DOHH2 (cell line): ENCODE measurements at regions not wholly inside any gene's neighbourhood (a gene's known extent, or its start where the extent isn't known, plus 50 kb on each side); places are given as distances from the start of the nearest gene placed in this dataset.
"Not testable (repeated sequence)": the region's sequence is repeated elsewhere in the genome, so short reads cannot be mapped to it uniquely, and the experiment has no call there.

ENCODE experiments used
- H3F3A ChIP-seq: fragments of 200-600 bp; sonication (generic), shearing (Covaris generic); 2 replicates; pipeline ENCODE4 v1.6.0; 2016; ENCODE audit warnings: antibody characterized with exemption, mild to moderate bottlenecking; ENCODE audit not compliant: control insufficient read depth, insufficient read depth
- H3K27ac ChIP-seq: fragments of 200-600 bp; sonication (generic); 2 replicates; pipeline ENCODE4 v1.5.1; 2014; ENCODE audit warnings: low read depth, mild to moderate bottlenecking, low read length, moderate library complexity
- H3K27me3 ChIP-seq: fragments of 200-600 bp; sonication (generic); 2 replicates; pipeline ENCODE4 v1.6.1; 2014; ENCODE audit warnings: mild to moderate bottlenecking, low read length, mixed read lengths; ENCODE audit not compliant: control insufficient read depth
- H3K36me3 ChIP-seq: fragments of 200-600 bp; sonication (generic); 2 replicates; pipeline ENCODE4 v1.6.1; 2014; ENCODE audit warnings: mild to moderate bottlenecking, low read length, moderate library complexity, mixed read lengths; ENCODE audit not compliant: control insufficient read depth
- H3K4me1 ChIP-seq: fragments of 200-600 bp; sonication (generic); 2 replicates; pipeline ENCODE4 v1.6.1; 2014; ENCODE audit warnings: mild to moderate bottlenecking, low read length, mixed read lengths; ENCODE audit not compliant: control insufficient read depth
- H3K4me2 ChIP-seq: fragments of 200-600 bp; sonication (generic); 2 replicates; pipeline ENCODE4 v1.6.0; 2014; ENCODE audit warnings: mild to moderate bottlenecking, low read length, moderate library complexity
- H3K4me3 ChIP-seq: fragments of 200-600 bp; sonication (generic); 2 replicates; pipeline ENCODE4 v1.5.1; 2014; ENCODE audit warnings: mild to moderate bottlenecking, low read length, mixed read lengths
- H3K79me2 ChIP-seq: fragments of 200-600 bp; sonication (generic); 2 replicates; pipeline ENCODE4 v1.6.1; 2014; ENCODE audit warnings: mild to moderate bottlenecking, low read length, mixed read lengths; ENCODE audit not compliant: control insufficient read depth
- H3K9me2 ChIP-seq: fragments of 200-600 bp; sonication (generic); replicated peaks from 2 replicates; pipeline ENCODE4 v1.6.1; 2014; ENCODE audit warnings: mild to moderate bottlenecking, low read length, mixed read lengths; ENCODE audit not compliant: control insufficient read depth
- H3K9me3 ChIP-seq: fragments of 200-600 bp; sonication (generic); 2 replicates; pipeline ENCODE4 v1.6.1; 2014; ENCODE audit warnings: antibody characterized with exemption, low read length, mixed read lengths; ENCODE audit not compliant: control insufficient read depth, insufficient read depth
- H4K20me1 ChIP-seq: fragments of 200-600 bp; sonication (generic); 2 replicates; pipeline ENCODE4 v1.6.0; 2014; ENCODE audit warnings: low read depth, mild to moderate bottlenecking, antibody characterized with exemption, low read length, moderate library complexity; ENCODE audit not compliant: control insufficient read depth, insufficient read depth
- EZH2phosphoT487 ChIP-seq: fragments of 200-600 bp; sonication (generic); IDR thresholded peaks from 2 replicates; pipeline ENCODE4 v1.6.1; 2017; ENCODE audit warnings: borderline replicate concordance, mild to moderate bottlenecking, antibody characterized with exemption, low read length, moderate library complexity, mixed read lengths
- TF ChIP-seq, protein P1 (sequence below): fragments of 200-600 bp; sonication (generic); IDR thresholded peaks from one replicate; pipeline ENCODE4 v1.5.1; 2014; ENCODE audit warnings: antibody characterized with exemption, mild to moderate bottlenecking, low read depth, low read length; ENCODE audit not compliant: poor library complexity, severe bottlenecking

DNA sequence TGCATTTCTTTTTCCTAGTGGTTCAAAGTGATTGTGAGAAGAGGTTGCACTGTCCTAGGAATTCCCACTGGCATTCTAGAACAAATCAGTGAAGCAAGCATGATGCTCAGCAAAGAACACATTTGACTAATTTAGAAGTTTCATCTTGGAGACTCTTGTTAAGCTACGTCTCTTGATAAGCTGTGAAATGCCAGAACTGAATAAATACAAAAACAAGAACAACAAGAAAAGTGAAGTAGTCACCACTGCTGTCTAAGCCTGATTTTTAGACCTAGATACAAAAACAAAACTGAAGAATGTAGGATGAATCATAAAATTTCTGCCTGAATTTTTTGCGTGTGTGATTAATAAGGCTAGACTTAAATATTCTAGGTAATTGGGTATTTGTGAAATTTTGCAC, 1162.4 kb downstream of the TUSC7 start:
- Histone ChIP-seq H3K27ac (no peak overlapping the region), H3K9me2 (no peaks in the 10 kb centered on the region), H3K79me2 (no peaks in the 10 kb centered on the region), H3K4me2 (no peak overlapping the region), H3K4me3 (no peak overlapping the region), H3K36me3 (no peaks in the 10 kb centered on the region), H4K20me1 (no peaks in the 10 kb centered on the region), H3F3A (no peaks in the 10 kb centered on the region), H3K9me3 (no peaks in the 10 kb centered on the region), H3K27me3 (no peaks in the 10 kb centered on the region), H3K4me1 (no peaks in the 10 kb centered on the region)
- TF ChIP-seq, protein P1, sequence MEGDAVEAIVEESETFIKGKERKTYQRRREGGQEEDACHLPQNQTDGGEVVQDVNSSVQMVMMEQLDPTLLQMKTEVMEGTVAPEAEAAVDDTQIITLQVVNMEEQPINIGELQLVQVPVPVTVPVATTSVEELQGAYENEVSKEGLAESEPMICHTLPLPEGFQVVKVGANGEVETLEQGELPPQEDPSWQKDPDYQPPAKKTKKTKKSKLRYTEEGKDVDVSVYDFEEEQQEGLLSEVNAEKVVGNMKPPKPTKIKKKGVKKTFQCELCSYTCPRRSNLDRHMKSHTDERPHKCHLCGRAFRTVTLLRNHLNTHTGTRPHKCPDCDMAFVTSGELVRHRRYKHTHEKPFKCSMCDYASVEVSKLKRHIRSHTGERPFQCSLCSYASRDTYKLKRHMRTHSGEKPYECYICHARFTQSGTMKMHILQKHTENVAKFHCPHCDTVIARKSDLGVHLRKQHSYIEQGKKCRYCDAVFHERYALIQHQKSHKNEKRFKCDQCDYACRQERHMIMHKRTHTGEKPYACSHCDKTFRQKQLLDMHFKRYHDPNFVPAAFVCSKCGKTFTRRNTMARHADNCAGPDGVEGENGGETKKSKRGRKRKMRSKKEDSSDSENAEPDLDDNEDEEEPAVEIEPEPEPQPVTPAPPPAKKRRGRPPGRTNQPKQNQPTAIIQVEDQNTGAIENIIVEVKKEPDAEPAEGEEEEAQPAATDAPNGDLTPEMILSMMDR = no peak
- no peak for TF ChIP-seq EZH2phosphoT487

DNA sequence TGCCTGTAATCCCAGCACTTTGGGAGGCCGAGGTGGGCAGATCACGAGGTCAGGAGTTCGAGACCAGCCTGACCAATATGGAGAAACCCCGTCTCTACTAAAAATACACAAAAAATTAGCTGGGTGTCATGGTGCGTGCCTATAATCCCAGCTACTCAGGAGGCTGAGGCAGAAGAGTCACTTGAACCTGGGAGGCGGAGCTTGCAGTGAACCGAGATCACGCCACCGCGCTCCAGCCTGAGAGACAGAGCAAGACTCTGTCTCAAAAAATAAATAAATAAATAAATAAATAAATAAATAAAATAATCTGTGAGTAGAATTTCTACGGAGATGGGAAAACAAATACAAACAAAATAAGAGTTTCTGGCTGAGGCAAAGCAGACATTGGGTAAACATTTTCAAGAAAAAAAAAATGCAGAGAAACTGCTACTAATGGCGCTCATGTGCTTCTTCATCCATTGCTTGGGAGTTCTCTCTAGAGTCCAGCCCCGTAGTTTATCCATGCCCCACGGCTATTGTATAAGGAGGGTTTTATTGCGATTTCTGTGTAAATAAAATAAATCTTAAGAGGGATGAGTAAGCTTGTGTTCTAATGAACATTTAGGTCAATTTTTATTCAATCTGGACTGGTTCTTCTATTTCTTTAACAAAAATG, 1161.9 kb downstream of the IGSF11 start:
- H3K36me3 ChIP-seq, H3K4me1 ChIP-seq, H3F3A ChIP-seq, H3K9me3 ChIP-seq, H3K9me2 ChIP-seq, H3K79me2 ChIP-seq, H4K20me1 ChIP-seq, H3K4me2 ChIP-seq, H3K4me3 ChIP-seq, H3K27me3 ChIP-seq, H3K27ac ChIP-seq: not testable (repeated sequence)

DNA sequence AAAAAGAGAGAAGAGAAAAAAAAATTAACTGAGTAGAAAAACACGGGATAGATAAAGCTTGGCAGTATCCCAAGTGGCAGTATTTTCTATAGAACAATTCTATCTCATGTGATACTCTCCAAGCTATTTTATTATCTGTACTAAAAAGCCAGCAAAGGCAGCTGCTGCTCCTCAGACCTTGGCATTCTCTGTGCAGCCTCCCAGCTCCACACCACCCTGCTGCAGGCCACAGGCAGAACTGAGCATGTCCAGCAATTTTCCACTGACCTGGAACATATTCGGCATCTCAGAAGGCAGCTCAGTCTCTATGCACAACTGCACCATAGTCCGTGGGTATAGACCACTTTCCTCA, 1161.4 kb downstream of the IGSF11 start:
- H4K20me1 ChIP-seq = no peaks in the 10 kb centered on the region
- no peak overlapping the region for H3K4me2 ChIP-seq
- no peaks in the 10 kb centered on the region for H3K27me3 ChIP-seq
- H3K4me3 ChIP-seq = no peak overlapping the region
- no peaks in the 10 kb centered on the region for H3K79me2 ChIP-seq
- no peaks in the 10 kb centered on the region for H3K9me2 ChIP-seq
- no peaks in the 10 kb centered on the region for H3F3A ChIP-seq
- no peaks in the 10 kb centered on the region for H3K36me3 ChIP-seq
- no peak overlapping the region for H3K27ac ChIP-seq
- TF ChIP-seq, protein P1 = no peak
- no peak for TF ChIP-seq EZH2phosphoT487
- no peaks in the 10 kb centered on the region for H3K9me3 ChIP-seq
- no peaks in the 10 kb centered on the region for H3K4me1 ChIP-seq

DNA sequence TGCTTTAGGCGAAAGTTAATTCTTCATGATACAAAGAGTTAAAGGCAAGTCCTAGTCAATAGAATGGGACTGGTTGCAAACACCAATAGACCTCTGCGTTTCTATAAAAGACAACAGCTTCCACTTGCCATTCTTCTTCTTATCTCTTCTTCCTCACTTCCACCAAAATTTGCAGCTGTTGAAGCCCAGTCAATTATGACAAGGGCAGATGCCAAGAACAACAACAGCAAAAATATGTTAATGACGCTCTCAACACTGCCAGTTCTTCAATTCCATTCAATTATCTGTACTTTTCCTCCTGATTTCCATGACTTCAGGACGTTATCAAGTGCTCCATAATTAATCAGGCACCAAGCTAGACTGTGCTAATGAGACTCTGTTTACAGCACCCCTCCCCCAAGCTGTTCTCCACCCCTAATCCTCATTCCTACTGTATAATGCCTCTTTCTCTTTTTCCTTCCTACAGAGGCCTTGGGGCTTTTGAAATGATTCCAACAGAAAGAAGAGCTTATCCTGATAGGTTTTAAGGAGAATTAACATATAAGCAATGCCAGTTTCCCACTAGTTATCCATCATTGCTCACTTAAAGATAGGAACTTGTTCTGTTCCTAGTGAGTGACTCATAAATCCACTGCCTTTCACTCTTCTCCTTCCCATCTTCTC, 1160.5 kb downstream of the IGSF11 start:
- TF ChIP-seq EZH2phosphoT487 = no peak
- TF ChIP-seq, protein P1 = no peak
- no peaks in the 10 kb centered on the region for H3K9me3 ChIP-seq
- no peak overlapping the region for H3K4me3 ChIP-seq
- H3F3A ChIP-seq = no peaks in the 10 kb centered on the region
- H3K27ac ChIP-seq = no peak overlapping the region
- no peak overlapping the region for H3K4me2 ChIP-seq
- no peaks in the 10 kb centered on the region for H3K27me3 ChIP-seq
- H4K20me1 ChIP-seq = no peaks in the 10 kb centered on the region
- no peaks in the 10 kb centered on the region for H3K9me2 ChIP-seq
- no peaks in the 10 kb centered on the region for H3K4me1 ChIP-seq
- no peaks in the 10 kb centered on the region for H3K79me2 ChIP-seq
- no peaks in the 10 kb centered on the region for H3K36me3 ChIP-seq
